MCF 10A (cell line): ENCODE measurements at regions not wholly inside any gene's neighbourhood (a gene's known extent, or its start where the extent isn't known, plus 50 kb on each side); places are given as distances from the start of the nearest gene placed in this dataset.

ENCODE experiments used
- BruUV-seq: library from RNA; stranded (reverse); fragments of 400-500 nt; replicated peaks from 2 replicates; lab custom pipeline; 2021; lab: Mats Ljungman, UMichigan
- CTCF ChIA-PET: fragments of 300-600 bp; sonication (Branson Sonifier 250); formaldehyde crosslinking; extraction: SDS; loops from one replicate; lab custom pipeline; 2021; ENCODE audit warnings: antibody characterized with exemption, inconsistent platforms; lab: Yijun Ruan, JAX
- POLR2A ChIA-PET: fragments of 300-600, 350-650 bp; sonication (Branson Sonifier 250); formaldehyde crosslinking; extraction: SDS; loops from one replicate; lab custom pipeline; 2020; ENCODE audit warnings: antibody characterized with exemption, inconsistent platforms; lab: Yijun Ruan, JAX
- DNase-seq: peaks from one replicate; pipeline ENCODE4 v3.0.0-alpha.2; 2018; ENCODE audit not compliant: unreplicated experiment
- H3K27ac Mint-ChIP-seq: one replicate; pipeline ENCODE4 v1.8.0; 2022; ENCODE audit warnings: mild to moderate bottlenecking, low read depth, mixed read lengths; ENCODE audit not compliant: unreplicated experiment
- H3K27me3 Mint-ChIP-seq: one replicate; pipeline ENCODE4 v1.8.0; 2022; ENCODE audit warnings: mixed read lengths; ENCODE audit not compliant: insufficient read depth, unreplicated experiment
- H3K36me3 Mint-ChIP-seq: one replicate; pipeline ENCODE4 v1.8.0; 2022; ENCODE audit warnings: mild to moderate bottlenecking, moderate library complexity, mixed read lengths; ENCODE audit not compliant: insufficient read depth, unreplicated experiment
- H3K4me1 Mint-ChIP-seq: one replicate; pipeline ENCODE4 v1.8.0; 2022; ENCODE audit warnings: mixed read lengths; ENCODE audit not compliant: insufficient read depth, unreplicated experiment
- H3K4me3 Mint-ChIP-seq: one replicate; pipeline ENCODE4 v1.8.0; 2022; ENCODE audit warnings: mild to moderate bottlenecking, moderate library complexity, mixed read lengths; ENCODE audit not compliant: unreplicated experiment
- H3K9me3 Mint-ChIP-seq: one replicate; pipeline ENCODE4 v1.8.0; 2022; ENCODE audit warnings: mixed read lengths; ENCODE audit not compliant: unreplicated experiment
- intact Hi-C: fragments of 100-400 bp; cut with micrococcal nuclease; formaldehyde crosslinking; loops from 2 replicates; pipeline ENCODE4 v1.14.1; 2022
- TF ChIP-seq, protein P1 (sequence below): fragments of 200-600 bp; IDR thresholded peaks from one replicate; pipeline ENCODE4 v1.8.0; 2022; ENCODE audit warnings: antibody characterized with exemption, mild to moderate bottlenecking; ENCODE audit not compliant: unreplicated experiment

- no TSS peak for BruUV-seq
- no peaks in the 10 kb centered on the region for H3K9me3 Mint-ChIP-seq
- H3K4me1 Mint-ChIP-seq = no peaks in the 10 kb centered on the region
- H3K4me3 Mint-ChIP-seq = no peak overlapping the region
- ChIA-PET POLR2A (interaction anchor here (0.7 kb wide), 1 partner anchor 43 kb away, joined by 3 read pairs; no protein-coding TSS in a partner anchor), CTCF (no interaction called here)
- TF ChIP-seq, protein P1, sequence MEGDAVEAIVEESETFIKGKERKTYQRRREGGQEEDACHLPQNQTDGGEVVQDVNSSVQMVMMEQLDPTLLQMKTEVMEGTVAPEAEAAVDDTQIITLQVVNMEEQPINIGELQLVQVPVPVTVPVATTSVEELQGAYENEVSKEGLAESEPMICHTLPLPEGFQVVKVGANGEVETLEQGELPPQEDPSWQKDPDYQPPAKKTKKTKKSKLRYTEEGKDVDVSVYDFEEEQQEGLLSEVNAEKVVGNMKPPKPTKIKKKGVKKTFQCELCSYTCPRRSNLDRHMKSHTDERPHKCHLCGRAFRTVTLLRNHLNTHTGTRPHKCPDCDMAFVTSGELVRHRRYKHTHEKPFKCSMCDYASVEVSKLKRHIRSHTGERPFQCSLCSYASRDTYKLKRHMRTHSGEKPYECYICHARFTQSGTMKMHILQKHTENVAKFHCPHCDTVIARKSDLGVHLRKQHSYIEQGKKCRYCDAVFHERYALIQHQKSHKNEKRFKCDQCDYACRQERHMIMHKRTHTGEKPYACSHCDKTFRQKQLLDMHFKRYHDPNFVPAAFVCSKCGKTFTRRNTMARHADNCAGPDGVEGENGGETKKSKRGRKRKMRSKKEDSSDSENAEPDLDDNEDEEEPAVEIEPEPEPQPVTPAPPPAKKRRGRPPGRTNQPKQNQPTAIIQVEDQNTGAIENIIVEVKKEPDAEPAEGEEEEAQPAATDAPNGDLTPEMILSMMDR = no peak
- DNase-seq = no peak
- intact Hi-C loops = no loop called here
- no peak overlapping the region for H3K27ac Mint-ChIP-seq
- H3K36me3 Mint-ChIP-seq = no peaks in the 10 kb centered on the region
- no peaks in the 10 kb centered on the region for H3K27me3 Mint-ChIP-seq
Observed at GRCh38 chr2:14342313-14342712, 290.2 kb upstream of the LRATD1 start.

DNA sequence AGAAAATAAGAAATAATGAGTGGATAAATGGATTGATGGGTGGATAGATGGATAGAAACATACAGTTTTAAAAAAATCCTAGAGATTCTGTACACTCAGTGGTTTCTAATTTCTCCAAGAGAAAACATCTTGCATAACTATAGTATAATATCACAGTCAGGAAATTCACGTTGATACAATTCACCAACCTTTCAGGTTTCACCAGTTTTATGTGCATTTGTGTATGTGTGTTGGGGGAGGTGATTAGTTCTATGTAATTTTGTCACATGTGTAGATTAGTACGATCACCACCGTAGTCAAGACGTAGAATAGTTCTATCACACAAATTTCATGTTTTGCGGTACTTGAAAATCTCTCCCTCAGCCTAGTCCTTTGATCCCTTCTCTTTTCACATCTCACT, 288.2 kb upstream of the LRATD1 start:
- Mint-ChIP-seq H3K9me3 (no peaks in the 10 kb centered on the region), H3K4me3 (no peak overlapping the region)
- intact Hi-C loops = no loop called here

GRCh38 chr2:14348247-14348646, 284.3 kb upstream of the LRATD1 start:
- ChIA-PET POLR2A (no interaction called here), CTCF (interaction anchor here (0.7 kb wide), 1 partner anchor 92 kb away, joined by 3 read pairs; no protein-coding TSS in a partner anchor)
- no peak for DNase-seq
- BruUV-seq = no TSS peak
- no peak overlapping the region for H3K4me3 Mint-ChIP-seq
- H3K36me3 Mint-ChIP-seq = no peaks in the 10 kb centered on the region
- TF ChIP-seq, protein P1 = no peak
- H3K27ac Mint-ChIP-seq = no peak overlapping the region
- intact Hi-C loops = no loop called here
- H3K27me3 Mint-ChIP-seq = no peaks in the 10 kb centered on the region
- H3K9me3 Mint-ChIP-seq = no peaks in the 10 kb centered on the region
- peaks cover 7% of the 10 kb centered on the region for H3K4me1 Mint-ChIP-seq

More for the DNA sequence above, 288.2 kb upstream of the LRATD1 start:
- no peak for DNase-seq
- BruUV-seq = no TSS peak
- no peaks in the 10 kb centered on the region for H3K27me3 Mint-ChIP-seq
- no peaks in the 10 kb centered on the region for H3K4me1 Mint-ChIP-seq
- H3K27ac Mint-ChIP-seq = no peak overlapping the region
- POLR2A ChIA-PET = no interaction called here
- CTCF ChIA-PET = no interaction called here
- TF ChIP-seq, protein P1 = no peak
- no peaks in the 10 kb centered on the region for H3K36me3 Mint-ChIP-seq

DNA sequence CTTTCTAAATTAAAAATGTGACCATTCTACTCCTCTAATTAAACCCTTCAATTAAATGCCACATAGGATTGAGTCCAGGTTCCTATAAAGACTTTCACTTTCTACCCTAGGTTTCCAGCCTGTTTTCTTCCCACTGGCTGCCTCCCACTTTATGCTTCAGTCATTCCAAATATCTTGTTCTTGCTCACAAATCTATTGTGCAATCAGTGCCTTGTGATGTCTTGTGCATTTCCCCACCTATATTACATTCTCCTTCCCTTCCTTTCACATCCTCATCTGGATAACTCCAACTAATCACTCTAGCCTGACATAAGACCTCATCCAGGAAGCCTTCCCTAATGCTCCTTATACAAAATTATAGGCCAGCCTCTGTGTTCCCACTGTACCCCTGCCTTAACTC, 281.7 kb upstream of the LRATD1 start:
- ChIA-PET CTCF (no interaction called here), POLR2A (no interaction called here)
- TF ChIP-seq, protein P1 = no peak
- no TSS peak for BruUV-seq
- DNase-seq = peak; percentile 35
- Mint-ChIP-seq H3K9me3 (no peaks in the 10 kb centered on the region), H3K27ac (no peak overlapping the region), H3K27me3 (no peaks in the 10 kb centered on the region), H3K4me1 (peaks cover 7% of the 10 kb centered on the region), H3K4me3 (no peak overlapping the region), H3K36me3 (no peaks in the 10 kb centered on the region)
- intact Hi-C loops = no loop called here
